GM12878 (cell line): ENCODE measurements at regions not wholly inside any gene's neighbourhood (a gene's known extent, or its start where the extent isn't known, plus 50 kb on each side); places are given as distances from the start of the nearest gene placed in this dataset.

Experiments
- ASH2L ChIP-seq: fragments of 300-600, 200-600 bp; sonication (generic); IDR thresholded peaks from 2 replicates; pipeline ENCODE4 v1.6.1; 2017; ENCODE audit warnings: low read depth, mild to moderate bottlenecking, borderline replicate concordance
- BCL11A ChIP-seq: IDR thresholded peaks from 2 replicates; pipeline ENCODE4 v1.6.1; 2011; ENCODE audit warnings: low read depth, low read length
- CUX1 ChIP-seq: IDR thresholded peaks from 2 replicates; pipeline ENCODE4 v1.6.1; 2012; ENCODE audit warnings: improper control_type of control experiment, low read depth, low read length; ENCODE audit not compliant: insufficient replicate concordance
- E2F8 ChIP-seq: fragments of 450-650 bp; IDR thresholded peaks from 2 replicates; pipeline ENCODE4 v1.6.1; 2018; ENCODE audit warnings: mild to moderate bottlenecking, low read depth, moderate library complexity; ENCODE audit not compliant: partially characterized antibody
- HDAC2 ChIP-seq: fragments of 200-600 bp; sonication (generic); IDR thresholded peaks from 2 replicates; pipeline ENCODE4 v1.6.1; 2017
- IKZF2 ChIP-seq, 2 experiments: fragments of 450-650 bp; IDR thresholded peaks; 2 replicates each; pipeline ENCODE4 v1.6.1; 2017; ENCODE audit warnings: mild to moderate bottlenecking in 2 of 2, moderate library complexity in 2 of 2
- IRF3 ChIP-seq: fragments of 450-650 bp; IDR thresholded peaks from 2 replicates; pipeline ENCODE4 v1.6.1; 2014; ENCODE audit warnings: mild to moderate bottlenecking
- KAT2A ChIP-seq: conservative IDR thresholded peaks from 2 replicates; pipeline ENCODE4 v1.6.1; 2011; ENCODE audit warnings: low read depth, low read length; ENCODE audit not compliant: control insufficient read depth
- KDM1A ChIP-seq: fragments of 200-600 bp; sonication (generic); IDR thresholded peaks from 2 replicates; pipeline ENCODE4 v1.6.1; 2016; ENCODE audit warnings: borderline replicate concordance
- MEF2B ChIP-seq: fragments of 450-650 bp; IDR thresholded peaks from 2 replicates; pipeline ENCODE4 v1.6.1; 2018; ENCODE audit warnings: mild to moderate bottlenecking, moderate library complexity; ENCODE audit not compliant: partially characterized antibody, poor library complexity, severe bottlenecking
- MLLT1 ChIP-seq: fragments of 450-650 bp; IDR thresholded peaks from 2 replicates; pipeline ENCODE4 v1.6.1; 2016; ENCODE audit warnings: mild to moderate bottlenecking
- MXI1 ChIP-seq: fragments of 150-350 bp; IDR thresholded peaks from 2 replicates; pipeline ENCODE4 v1.6.1; 2011; ENCODE audit warnings: low read depth, mild to moderate bottlenecking, inconsistent platforms, low read length, improper control_type of control experiment
- NFYB ChIP-seq: IDR thresholded peaks from 2 replicates; pipeline ENCODE4 v1.6.1; 2011; ENCODE audit warnings: low read depth, mild to moderate bottlenecking, low read length, improper control_type of control experiment, moderate library complexity; ENCODE audit not compliant: insufficient read depth
- POLR2AphosphoS2 ChIP-seq: IDR thresholded peaks from 2 replicates; pipeline ENCODE4 v1.6.1; 2011; ENCODE audit warnings: low read depth, mild to moderate bottlenecking, low read length, improper control_type of control experiment, moderate library complexity
- POLR2AphosphoS5 ChIP-seq: IDR thresholded peaks from 2 replicates; pipeline ENCODE4 v1.6.1; 2011; ENCODE audit warnings: mild to moderate bottlenecking, low read length, inconsistent platforms
- RELA ChIP-seq: fragments of 450-650 bp; IDR thresholded peaks from 2 replicates; pipeline ENCODE4 v1.8.0; 2014; ENCODE audit warnings: borderline replicate concordance; ENCODE audit not compliant: partially characterized antibody
- SP1 ChIP-seq: IDR thresholded peaks from one replicate; pipeline ENCODE4 v1.6.1; 2011; ENCODE audit warnings: low read depth, low read length
- SUPT20H ChIP-seq: IDR thresholded peaks from 2 replicates; pipeline ENCODE4 v1.6.1; 2011; ENCODE audit warnings: low read depth, mild to moderate bottlenecking, low read length, moderate library complexity, borderline replicate concordance; ENCODE audit not compliant: control insufficient read depth
- TBL1XR1 ChIP-seq: IDR thresholded peaks from 2 replicates; pipeline ENCODE4 v1.6.1; 2012; ENCODE audit warnings: low read depth, low read length, improper control_type of control experiment
- TF ChIP-seq, protein P1 (sequence below): IDR thresholded peaks from 2 replicates; pipeline ENCODE4 v1.6.1; 2012; ENCODE audit warnings: low read length, inconsistent platforms

DNA sequence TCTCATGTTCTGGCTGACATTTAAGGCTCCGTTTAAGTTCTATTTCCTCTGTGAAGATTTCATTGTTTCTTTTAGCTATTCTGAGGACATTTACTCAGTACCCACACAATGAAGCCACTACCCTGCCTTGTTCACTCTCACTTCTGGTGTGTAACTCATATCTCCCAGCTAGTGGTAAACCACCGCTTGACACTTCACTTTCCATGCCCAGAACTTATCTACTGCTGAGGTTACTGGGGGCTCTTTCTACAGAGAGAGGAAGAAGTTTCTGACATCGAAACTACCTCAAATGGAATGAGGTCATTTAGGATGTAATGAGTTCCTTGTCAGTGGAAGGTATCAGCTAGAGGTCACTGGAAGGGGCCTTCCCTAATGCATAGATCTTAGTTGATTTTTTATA lies 501.5 kb downstream of the DMAC1 start (continued):
- TF ChIP-seq MLLT1 (peak; percentile 98), RELA (no peak), MEF2B (peak; percentile 90), HDAC2 (no peak), CUX1 (no peak), MXI1 (no peak), KDM1A (no peak), TBL1XR1 (peak; percentile 99), SUPT20H (no peak), NFYB (no peak), IKZF2 (IDR thresholded peaks at IDR 0.05) (peak; percentile 98 to 99), KAT2A (no peak), IRF3 (no peak), E2F8 (no peak), ASH2L (no peak), POLR2AphosphoS2 (no peak), SP1 (peak; percentile 67), BCL11A (peak; percentile 99), POLR2AphosphoS5 (no peak)
- TF ChIP-seq, protein P1, sequence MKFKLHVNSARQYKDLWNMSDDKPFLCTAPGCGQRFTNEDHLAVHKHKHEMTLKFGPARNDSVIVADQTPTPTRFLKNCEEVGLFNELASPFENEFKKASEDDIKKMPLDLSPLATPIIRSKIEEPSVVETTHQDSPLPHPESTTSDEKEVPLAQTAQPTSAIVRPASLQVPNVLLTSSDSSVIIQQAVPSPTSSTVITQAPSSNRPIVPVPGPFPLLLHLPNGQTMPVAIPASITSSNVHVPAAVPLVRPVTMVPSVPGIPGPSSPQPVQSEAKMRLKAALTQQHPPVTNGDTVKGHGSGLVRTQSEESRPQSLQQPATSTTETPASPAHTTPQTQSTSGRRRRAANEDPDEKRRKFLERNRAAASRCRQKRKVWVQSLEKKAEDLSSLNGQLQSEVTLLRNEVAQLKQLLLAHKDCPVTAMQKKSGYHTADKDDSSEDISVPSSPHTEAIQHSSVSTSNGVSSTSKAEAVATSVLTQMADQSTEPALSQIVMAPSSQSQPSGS: peak; percentile 100
